HG03064 (cell line): ENCODE measurements at regions not wholly inside any gene's neighbourhood (a gene's known extent, or its start where the extent isn't known, plus 50 kb on each side); places are given as distances from the start of the nearest gene placed in this dataset.
"Not testable (repeated sequence)": the region's sequence is repeated elsewhere in the genome, so short reads cannot be mapped to it uniquely, and the experiment has no call there.

Experiments
- ATAC-seq: cut with Tn5 transposase; IDR thresholded peaks from one replicate; pipeline ENCODE4 v1.9.1; 2021; ENCODE audit warnings: low read depth; ENCODE audit not compliant: unreplicated experiment

DNA sequence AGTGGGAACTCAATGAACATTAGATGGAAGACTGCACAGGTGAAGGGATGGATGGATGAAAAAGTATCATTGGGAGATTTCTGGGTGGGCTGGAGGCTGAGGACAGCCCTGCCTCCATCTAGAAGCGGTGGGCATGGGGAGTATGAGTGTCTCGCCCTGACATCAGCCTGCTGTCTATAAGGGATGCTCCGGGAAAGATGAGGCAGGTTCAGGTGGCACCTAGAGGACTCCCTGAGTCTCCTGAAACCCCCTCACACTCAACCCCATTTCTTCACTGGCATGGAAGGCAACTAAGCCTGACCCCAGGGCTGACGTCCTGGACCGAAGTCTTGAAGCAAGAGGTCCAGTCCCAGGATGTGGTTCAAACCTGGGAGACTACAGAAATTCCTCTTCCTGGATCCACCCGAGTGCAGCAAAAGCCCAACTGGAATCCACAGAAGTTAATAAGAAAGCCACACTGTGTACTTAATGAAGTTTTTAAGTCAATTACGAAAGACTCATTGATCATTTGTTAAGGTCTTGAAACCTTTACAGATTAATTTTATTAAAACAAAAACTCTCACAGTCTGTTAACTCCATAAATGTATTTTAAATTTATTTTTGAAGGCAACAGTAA is 238.8 kb downstream of the EMX2 start:
- no peak for ATAC-seq

DNA sequence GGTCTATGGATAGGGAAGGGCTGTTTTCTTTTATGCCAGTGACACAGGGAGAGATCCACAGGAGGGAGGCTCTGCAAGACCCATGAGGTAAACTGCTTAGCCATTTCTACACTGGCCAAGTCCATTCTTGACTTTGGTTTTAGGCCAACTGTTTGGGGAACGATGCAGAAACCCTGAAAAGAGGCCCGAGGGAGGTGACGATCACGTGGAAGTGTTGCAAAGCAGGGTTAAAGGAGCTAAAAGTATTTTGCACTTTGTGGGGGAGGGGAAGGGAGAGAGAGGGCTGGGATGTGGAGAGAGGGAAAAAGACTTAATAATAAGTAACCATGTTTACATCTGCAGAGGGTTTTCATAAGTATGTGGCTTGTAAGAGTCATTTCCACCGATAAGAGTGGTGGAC is 239.7 kb downstream of the EMX2 start:
- no peak for ATAC-seq

DNA sequence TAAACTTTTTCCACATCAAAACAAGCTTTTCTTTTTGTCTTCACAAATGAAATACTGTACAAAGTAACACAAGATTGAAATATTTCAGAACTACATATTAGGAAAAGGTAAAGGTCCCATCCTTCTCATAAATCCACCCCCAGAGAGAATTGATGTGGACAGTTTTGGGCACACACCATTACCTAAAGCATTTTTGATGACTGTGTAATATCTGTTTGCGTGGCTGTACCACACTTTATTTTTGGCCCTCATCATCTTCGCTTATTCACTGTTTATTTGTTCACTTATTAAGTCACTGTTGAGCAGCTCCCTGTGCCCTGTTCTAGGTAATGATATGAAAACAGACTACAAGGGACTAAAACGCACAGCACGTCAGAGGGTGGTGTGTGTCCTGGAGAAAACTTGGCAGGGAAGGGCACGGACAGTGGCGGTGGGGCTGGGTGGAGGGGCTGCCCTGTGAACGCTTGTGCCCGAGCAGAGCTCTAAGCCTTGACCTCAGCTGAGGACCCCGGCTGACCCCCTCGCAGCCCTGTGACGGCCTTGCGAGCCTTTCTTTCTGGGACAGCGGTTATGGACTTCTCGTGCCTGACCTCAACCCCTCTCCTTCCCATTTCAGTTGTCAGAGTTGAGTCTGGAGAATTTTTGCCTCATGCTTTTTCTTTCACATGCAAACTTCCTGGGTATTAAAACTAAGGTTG is 241.3 kb downstream of the EMX2 start:
- no peak for ATAC-seq

DNA sequence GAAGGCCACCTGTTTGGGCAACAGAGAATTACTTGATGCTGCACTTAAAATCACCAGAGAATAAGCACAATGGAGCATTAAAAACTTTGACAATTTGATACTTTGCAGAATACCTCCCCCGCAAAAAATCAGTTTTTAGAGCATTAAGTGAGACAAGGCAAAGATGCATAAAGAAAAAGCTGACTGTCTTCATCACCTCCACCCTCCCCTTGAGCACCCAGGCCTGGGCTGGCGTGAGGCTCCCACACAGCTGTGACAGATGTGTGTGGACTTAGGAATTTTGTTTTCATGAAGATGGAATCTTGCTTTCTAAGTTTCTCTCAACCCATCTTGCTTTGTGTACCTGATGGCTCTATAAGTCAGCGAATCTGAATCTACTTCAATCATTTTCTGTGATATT is 242.2 kb downstream of the EMX2 start:
- no peak for ATAC-seq

DNA sequence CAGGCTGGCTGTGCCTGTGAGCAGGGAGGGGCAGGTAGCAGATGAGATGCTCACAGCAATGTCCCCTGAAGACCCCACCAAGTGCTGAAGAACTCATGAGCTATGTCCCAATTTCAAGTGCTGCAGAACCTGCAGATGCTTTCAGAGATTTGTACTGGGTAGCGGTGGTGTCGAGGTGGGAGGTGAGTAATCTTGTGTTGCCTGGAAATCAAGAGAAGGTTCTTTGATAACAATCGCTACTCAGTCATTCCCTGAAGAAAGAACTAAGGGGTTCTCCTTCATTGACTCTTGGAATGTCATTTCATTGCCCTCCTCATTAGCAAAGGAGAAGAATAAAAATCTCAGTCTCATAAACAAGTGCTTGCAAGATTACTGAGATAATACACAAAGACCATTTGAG is 246.4 kb downstream of the EMX2 start:
- ATAC-seq = no peak

DNA sequence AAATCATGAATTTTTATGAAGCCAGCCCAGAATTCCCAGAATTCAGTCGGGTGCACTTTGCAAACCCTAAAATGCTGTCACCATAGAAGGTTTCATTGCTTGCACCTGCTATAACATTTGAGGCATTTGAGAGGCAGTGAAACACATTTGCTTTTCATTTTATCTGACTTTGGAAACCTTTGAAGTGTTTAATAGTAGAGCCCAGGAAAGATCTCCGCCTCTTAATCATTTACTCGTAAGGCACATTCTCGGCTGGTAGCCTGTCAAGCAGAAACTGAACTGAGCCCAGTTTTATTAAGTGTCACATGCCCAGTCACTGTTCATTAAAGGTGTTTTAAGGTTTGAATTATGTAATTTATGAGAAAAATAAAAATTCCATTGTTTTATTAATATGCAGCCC is 247.6 kb downstream of the EMX2 start:
- no peak for ATAC-seq

DNA sequence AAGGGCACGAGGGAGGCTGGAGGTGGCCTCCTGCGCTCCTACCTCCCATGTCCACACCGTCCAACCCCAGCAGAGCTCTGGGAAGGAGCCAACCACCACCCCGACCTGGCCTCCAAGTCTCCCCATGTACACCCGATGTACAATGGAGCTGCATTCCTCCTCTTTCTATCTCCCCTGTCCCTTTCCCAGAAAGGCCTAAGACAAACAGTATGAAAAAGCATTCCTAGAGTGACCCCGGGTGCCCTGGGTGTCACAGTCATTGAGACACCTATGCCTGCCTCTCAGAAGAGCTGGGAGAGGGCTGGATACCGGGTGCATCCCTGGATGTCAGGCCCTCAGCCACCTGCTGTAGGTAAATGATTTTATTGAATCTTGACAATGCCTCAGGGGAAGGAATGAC is 248.1 kb downstream of the EMX2 start:
- no peak for ATAC-seq

DNA sequence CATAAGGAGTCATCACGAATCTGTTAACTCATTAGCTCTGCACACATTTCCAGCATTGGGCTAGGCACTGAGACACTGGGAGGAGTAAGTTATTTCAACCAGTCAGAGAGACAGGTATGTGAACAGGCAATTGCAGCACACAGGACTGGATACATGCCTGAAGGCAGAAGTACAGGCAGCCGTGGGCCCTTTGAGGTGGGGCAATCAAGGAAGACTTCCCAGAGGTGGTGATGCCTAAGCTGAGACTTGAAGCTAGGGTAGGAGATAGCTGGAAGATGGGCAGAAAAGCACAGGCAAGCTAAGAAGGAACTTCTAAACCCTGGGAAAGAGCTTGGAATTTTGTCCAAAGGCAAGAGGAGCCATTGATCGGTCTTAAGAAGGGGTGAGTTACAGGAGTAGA is 249.7 kb downstream of the EMX2 start:
- no peak for ATAC-seq

DNA sequence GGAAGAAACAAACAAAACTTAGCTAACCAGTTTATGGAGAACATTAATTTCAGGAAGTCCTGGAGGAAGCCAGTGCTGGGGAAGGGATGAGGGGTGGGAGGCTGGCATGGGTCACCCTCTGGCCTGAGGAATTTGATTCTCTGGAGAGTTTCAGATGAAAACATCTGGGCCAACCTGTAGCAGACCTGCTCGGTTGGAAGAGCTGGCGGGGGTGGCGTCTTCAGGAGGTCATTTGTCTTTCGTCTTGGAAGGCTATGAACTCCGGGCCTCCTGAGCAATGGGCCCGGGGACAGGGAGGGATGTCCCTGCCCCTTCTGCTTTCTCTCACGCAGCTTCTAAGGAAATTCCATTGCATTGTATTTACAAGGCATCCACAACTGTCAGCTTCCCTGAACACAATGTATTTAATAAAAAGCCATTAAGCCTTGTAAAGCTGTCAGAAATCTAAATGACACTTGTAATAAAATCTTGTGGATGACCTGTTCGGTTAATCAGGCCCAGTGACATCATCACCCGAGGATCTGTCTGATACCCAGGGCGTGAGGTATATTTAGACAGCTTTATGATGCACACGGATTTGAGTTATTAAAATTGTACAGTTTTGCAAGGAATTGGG is 250.5 kb downstream of the RAB11FIP2 start:
- no peak for ATAC-seq

DNA sequence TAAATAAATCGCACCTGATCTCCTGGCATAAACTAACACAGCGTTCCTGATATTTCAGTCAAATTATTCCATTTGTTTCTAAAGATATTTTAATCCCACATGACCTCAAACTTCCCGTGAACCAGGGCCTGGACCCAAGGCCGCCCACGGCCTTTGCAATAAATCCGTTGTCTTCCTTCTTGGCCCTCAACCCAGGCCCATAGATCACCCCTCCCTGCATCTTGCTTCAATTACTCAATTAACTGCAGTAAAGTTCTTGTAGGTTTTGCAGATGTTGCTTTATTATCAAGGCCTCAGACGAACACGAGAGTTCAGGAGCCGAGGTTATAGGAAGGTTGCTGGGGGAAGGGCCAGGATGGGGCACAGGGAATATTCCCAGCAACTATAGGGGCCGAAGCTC is 249.4 kb downstream of the RAB11FIP2 start:
- no peak for ATAC-seq

DNA sequence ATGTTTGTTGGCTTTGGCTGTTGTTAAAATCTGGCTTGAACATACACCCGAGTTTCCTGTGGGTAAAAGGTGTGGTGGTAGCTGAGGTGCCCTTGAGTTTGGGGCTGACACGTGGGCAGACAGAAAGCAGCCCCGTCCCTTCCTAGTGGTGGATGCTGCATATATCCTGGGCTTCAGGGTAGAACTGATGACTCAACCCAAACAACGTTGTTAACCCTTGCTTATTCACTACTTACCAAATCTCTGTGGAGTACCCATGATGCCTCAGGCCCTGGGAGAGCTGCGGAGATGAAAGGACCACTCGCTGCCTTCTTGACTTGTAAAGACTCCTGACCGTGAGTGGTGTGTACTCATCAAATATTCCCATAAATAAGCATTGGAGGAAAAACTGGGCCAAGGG is 245.1 kb downstream of the RAB11FIP2 start:
- ATAC-seq = no peak

DNA sequence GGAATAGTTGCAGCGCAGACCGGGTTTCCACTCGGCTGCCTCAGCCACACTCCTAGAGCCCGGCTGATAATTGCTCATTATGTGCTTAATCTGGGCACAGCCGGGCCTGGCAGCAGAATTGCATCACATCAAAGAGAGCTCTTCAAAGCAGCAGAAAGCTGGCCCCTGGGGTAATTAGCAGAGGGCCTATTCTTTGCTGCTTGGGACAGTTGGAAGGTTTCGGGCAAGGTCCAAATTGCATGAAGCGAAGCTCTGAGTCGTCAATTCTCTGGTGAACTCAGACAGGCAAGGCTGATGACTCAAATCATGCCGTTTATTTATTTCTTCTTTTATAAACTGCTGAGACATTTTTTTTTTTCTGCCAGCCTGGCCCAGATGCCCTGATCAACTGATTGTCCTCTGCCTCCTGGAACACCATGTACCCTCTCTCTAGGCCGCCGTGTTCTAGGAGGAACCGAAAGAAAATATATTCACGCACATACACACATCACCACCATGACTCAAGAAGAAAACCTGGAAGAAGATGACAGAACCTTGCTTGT is 242.2 kb downstream of the RAB11FIP2 start:
- ATAC-seq = no peak

DNA sequence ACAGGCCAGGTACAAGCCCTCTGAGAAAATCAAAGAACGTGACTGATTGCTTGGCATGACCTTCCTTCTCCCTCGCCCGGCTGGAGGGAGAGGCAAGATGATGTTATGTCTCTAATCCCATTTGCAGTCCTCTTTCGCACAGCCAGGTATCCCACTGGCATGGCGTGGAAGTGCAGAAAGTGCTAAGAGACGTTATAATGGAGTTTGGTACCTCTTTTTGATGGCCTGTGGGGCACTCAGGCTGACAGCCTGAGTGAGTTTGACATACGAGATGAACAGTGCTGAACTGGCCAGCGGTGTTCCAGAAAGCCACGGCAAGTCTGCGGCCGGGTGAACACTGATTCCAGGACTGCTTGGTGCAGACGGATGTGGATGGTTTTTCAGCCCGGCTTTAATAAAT is 241.6 kb downstream of the RAB11FIP2 start:
- ATAC-seq = no peak

DNA sequence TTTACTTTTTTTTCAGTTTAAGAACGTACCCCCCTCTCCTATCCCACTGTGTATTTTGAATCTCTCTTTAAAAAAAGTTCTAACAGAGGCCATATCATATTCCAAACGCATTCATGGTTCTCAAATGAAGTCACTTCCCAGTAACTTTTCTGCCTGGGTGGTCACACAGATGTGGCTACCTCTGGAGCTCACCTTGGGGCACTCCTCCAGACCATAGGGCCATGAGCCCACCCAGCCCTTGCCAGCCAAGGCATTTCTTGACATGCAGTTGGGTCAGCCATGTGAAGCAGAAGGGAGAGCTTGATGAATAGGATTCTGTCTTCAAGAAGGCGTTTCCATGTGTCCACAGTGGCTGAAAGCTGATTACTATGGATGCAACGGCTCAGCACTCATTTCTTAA is 239.3 kb downstream of the RAB11FIP2 start:
- ATAC-seq = no peak

DNA sequence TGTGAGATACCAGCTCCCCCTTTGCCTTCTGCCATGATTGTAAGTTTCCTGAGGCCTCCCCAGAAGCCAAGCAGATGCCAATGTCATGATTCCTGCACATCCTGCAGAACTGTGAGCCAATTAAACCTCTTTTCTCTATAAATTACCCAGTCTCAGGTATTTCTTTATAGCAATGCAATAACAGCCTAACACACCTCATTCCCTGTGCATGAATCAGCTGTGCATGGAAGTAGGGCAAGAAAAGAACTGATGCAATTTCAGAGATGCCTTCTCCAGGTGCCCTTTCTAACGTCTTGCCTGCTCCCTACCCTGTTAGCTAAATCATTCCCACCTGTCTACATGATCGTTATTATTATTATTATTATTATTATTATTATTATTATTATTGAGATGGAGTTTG is 230.9 kb downstream of the RAB11FIP2 start:
- not testable (repeated sequence) for ATAC-seq

DNA sequence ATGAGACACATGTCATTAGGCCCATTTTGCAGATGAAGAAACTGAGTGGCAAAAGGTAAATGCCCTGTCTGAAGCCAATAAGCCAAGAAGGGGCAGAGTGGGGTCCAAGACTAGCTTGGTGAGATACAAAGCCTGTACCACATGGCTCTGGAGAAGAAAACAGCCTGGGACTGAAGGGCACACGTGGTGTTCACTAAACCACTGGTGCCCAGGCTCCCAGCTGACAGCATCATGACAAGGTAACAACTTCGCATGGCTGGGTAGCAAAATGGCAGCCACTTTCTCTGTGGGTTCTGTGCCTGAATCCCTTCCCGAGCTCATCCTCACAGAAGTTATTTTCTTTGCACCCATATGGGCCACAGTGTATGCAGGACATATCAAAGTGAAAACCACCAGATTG is 229.6 kb downstream of the RAB11FIP2 start:
- ATAC-seq = no peak

DNA sequence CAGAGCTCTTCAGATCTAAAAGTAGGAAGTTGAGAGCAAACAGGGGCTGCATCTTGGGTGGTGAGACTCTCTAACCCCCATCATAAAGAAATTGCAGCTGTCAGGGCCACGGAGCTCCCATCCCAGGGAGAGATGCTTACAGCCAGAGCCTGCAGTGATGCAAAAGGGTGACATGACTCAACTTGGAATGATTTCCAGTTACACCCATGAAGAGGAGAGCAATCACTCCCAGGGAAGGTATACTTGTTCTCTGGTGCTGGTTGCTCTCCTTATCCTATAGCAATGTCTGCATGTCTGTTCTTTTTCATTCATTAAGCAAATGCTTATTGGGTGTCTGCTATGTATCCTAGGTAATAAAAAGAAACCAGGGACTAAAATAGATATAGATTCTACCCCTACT is 228.0 kb downstream of the RAB11FIP2 start:
- no peak for ATAC-seq

DNA sequence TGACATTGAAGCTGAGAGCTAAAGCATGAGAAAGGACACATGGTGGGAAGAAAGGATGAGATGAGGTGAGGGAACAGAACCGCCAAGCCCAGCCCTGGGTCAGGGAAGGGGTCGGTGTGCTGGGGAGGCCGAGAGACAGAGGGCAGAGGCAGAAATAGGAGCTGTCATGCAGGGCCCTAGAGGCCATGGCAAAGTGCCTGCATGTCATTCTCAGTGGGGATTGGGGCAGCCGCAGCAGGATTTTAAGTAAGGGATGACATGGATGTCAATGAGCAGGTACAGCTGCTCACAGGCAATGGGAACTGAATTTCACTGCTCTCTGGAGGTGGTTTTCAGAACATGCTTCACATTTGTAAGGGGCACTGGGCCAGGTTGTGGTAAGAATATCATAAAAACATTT is 227.4 kb downstream of the RAB11FIP2 start:
- ATAC-seq = no peak

DNA sequence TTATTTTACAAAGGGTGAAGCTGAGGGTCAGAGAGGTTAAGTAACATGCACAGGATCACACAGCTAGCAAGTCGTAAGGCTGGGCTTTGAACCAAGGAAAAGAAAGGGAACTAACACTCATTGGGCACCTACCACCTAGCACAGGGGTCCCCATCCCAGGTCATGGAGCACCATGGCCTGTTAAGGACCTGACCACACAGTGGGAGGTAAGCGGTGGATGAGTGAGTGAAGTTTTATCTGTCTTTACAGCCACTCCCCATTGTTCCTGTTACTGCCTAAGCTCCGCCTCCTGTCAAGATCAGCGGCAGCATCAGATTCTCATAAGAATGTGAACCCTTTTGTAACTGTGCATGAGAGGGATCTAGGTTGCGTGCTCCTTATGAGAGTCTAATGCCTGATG is 222.8 kb downstream of the RAB11FIP2 start:
- ATAC-seq = no peak

DNA sequence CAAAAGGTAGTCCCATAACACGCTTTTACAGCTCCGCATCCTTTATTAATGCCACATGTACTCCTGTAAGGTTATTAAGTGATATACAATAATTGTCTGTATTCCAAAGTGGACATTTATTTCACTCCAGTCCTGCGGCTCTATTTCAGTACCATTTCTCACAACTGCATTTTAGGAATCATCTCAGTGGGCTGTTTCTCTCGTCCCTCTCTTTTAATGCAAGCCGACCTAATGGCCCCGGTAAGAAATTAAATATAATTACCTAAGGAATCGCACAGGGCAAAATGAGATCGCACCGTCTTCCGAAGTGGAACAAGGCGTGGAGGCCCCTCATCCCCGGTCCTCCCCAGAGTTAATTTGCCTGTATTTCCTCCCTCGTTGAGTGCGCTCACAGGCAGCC is 216.5 kb downstream of the RAB11FIP2 start:
- ATAC-seq = no peak

DNA sequence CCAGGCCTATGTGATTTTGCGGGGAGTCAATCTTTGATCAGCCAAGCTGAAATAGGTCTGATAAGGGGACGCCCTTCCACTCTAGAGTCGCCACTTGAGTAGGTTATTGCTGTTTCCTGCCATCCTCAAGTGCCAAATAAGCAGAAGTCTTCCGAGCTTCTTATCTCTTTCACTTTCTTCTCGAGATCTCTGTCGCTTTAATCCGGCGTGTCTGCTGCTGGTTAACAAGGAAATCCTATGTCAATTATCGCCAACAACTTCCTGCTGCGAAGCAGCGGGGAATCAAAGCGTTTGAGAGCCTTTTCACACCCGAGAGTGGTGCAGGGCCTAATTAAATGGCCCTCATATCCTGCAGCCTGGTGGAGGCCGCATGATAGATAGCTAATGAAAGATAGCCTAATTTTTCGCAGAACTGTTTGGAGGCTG is 215.9 kb downstream of the RAB11FIP2 start:
- no peak for ATAC-seq
